ENCODE measurements at regions not wholly inside any gene's neighbourhood (a gene's known extent, or its start where the extent isn't known, plus 50 kb on each side); places are given as distances from the start of the nearest gene placed in this dataset.
A peak's percentile ranks its signal among the peaks of the same experiment; 100 is the strongest.

- no peak for TF ChIP-seq E4F1 (CRISPR knock-in tag; IDR thresholded peaks at IDR 0.05; ENCODE audit: borderline replicate concordance)
- no peak for TF ChIP-seq JUND (IDR thresholded peaks at IDR 0.05; ENCODE audit: borderline replicate concordance, low read depth, low read length)
- TF ChIP-seq JUND (tag; IDR thresholded peaks at IDR 0.05; ENCODE audit: borderline replicate concordance, low read depth, low read length), result no peak
- peak; percentile 62; the same call in 1 of the 2 replicates for TF ChIP-seq ZNF12 (CRISPR knock-in tag; IDR thresholded peaks at IDR 0.05)
- no peak for TF ChIP-seq ZNF175 (CRISPR knock-in tag; IDR thresholded peaks at IDR 0.05; ENCODE audit: low read depth)
Observed at GRCh38 chr9:85445887-85446286, 295.9 kb downstream of the AGTPBP1 start (continued).

GRCh38 chr9:85444243-85444642 lies 297.5 kb downstream of the AGTPBP1 start:
- Histone ChIP-seq H3K4me2 (ENCODE audit: insufficient read depth, low read length) (no peak overlapping the region), H3K9me3 (replicated peaks; ENCODE audit: control insufficient read depth, insufficient read depth, low read depth, low read length) (no peaks in the 10 kb centered on the region), H3K4me3 (no peak overlapping the region), H4K20me1 (replicated peaks; ENCODE audit: control insufficient read depth, insufficient read depth, low read length) (no peaks in the 10 kb centered on the region), H3K4me1 (replicated peaks in 1 of 2; ENCODE audit: control insufficient read depth in 2 of 2, insufficient read depth in 2 of 2, low read length in 2 of 2) (no peaks in the 10 kb centered on the region), H3K79me2 (ENCODE audit: control insufficient read depth, insufficient read depth, low read length) (no peaks in the 10 kb centered on the region), H3K27me3 (ENCODE audit: control insufficient read depth in 2 of 2, insufficient read depth in 2 of 2, low read length in 2 of 2) (no peaks in the 10 kb centered on the region), H3K27ac (ENCODE audit: extremely low read depth, low read depth, low read length) (no peak overlapping the region), H3K9ac (ENCODE audit: insufficient read depth in 1 of 2, low read depth in 2 of 2, low read length in 2 of 2) (no peak overlapping the region), H3K36me3 (ENCODE audit: control insufficient read depth, insufficient read depth, low read length) (no peaks in the 10 kb centered on the region), H2AFZ (ENCODE audit: low read depth, low read length) (no peak overlapping the region), H3K9me1 (ENCODE audit: control insufficient read depth, insufficient read depth, low read length) (no peaks in the 10 kb centered on the region)
- ChIA-PET POLR2A (no interaction called here), CTCF (ENCODE audit: low intra/inter-chr PET ratio) (no interaction called here)
- ATAC-seq, result no peak
- intact Hi-C loops (cut with micrococcal nuclease), result no loop called here
- BruUV-seq (replicated peaks), result no TSS peak
- in situ Hi-C loops (cut with MboI), result no loop called here
- TF ChIP-seq POLR2AphosphoS5 (IDR thresholded peaks at IDR 0.05; ENCODE audit: control insufficient read depth, insufficient read depth, low read depth, low read length) (no peak), ZC3H11A (IDR thresholded peaks at IDR 0.05; ENCODE audit: low read depth, low read length) (no peak), PML (IDR thresholded peaks at IDR 0.05; ENCODE audit: low read length) (no peak), MAZ (CRISPR knock-in tag; conservative IDR thresholded peaks at IDR 0.05 in 1 of 2, IDR thresholded peaks at IDR 0.05 in 1 of 2) (no peak), ZNF445 (CRISPR knock-in tag; IDR thresholded peaks at IDR 0.05; ENCODE audit: low read depth) (no peak), NR2C1 (IDR thresholded peaks at IDR 0.05) (no peak), NR2C1 (tag; IDR thresholded peaks at IDR 0.05) (no peak), SMAD2 (IDR thresholded peaks at IDR 0.05; ENCODE audit: low read depth, low read length) (no peak), PHB2 (IDR thresholded peaks at IDR 0.05; ENCODE audit: low read depth) (no peak), PPARD (CRISPR knock-in tag; IDR thresholded peaks at IDR 0.05) (no peak), TRIM25 (IDR thresholded peaks at IDR 0.05; ENCODE audit: borderline replicate concordance) (no peak), L3MBTL2 (IDR thresholded peaks at IDR 0.05) (no peak), ZNF146 (CRISPR knock-in tag; IDR thresholded peaks at IDR 0.05; ENCODE audit: unreplicated experiment) (no peak), ZNF586 (CRISPR knock-in tag; conservative IDR thresholded peaks at IDR 0.05) (no peak), SMARCA5 (IDR thresholded peaks at IDR 0.05) (no peak), HNRNPH1 (optimal IDR thresholded peaks at IDR 0.05; ENCODE audit: low read depth, low read length) (no peak), RFX1 (IDR thresholded peaks at IDR 0.05) (no peak)
- no peak for DNase-seq (ENCODE audit: extremely low read depth in 1 of 4, low spot score in 3 of 4)
- no peak for FAIRE-seq
- 0% methylated on average over 4 of the region's 5 CpGs for WGBS (ENCODE audit: insufficient coverage, low coverage, missing lambda C conversion rate)
